Upper lobe of left lung (tissue), 6 donors: ENCODE measurements at regions not wholly inside any gene's neighbourhood (a gene's known extent, or its start where the extent isn't known, plus 50 kb on each side); places are given as distances from the start of the nearest gene placed in this dataset.
"Not testable (repeated sequence)": the region's sequence is repeated elsewhere in the genome, so short reads cannot be mapped to it uniquely, and the experiment has no call there.

Experiments used
- ATAC-seq, 2 donors: fragments of 200-7000 bp; cut with Tn5 transposase; one replicate each; pipeline ENCODE4 v1.9.1; 2022; ENCODE audit warnings: mild to moderate bottlenecking in 2 of 2, moderate library complexity in 2 of 2; ENCODE audit not compliant: low FRiP score in 2 of 2
- DNase-seq, 2 donors: peaks; one replicate each; pipeline ENCODE4 v3.0.0-alpha.2; 2019 to 2020
- H3K27ac ChIP-seq, 4 donors: fragments of 200-600 bp; sonication (generic); one replicate each; pipeline ENCODE4 v1.5.1; 2016 to 2019
- H3K27me3 ChIP-seq, 4 donors: fragments of 200-600 bp; sonication (generic); one replicate each; pipeline ENCODE4 v1.5.1; 2017 to 2019
- H3K36me3 ChIP-seq, 4 donors: fragments of 200-600 bp; sonication (generic); one replicate each; pipeline ENCODE4 v1.5.1; 2016 to 2019
- H3K4me1 ChIP-seq, 4 donors: fragments of 200-600 bp; sonication (generic); one replicate each; pipeline ENCODE4 v1.5.1; 2018 to 2019
- H3K4me3 ChIP-seq, 4 donors: fragments of 200-600 bp; sonication (generic); one replicate each; pipeline ENCODE4 v1.5.1; 2017 to 2019; ENCODE audit warnings: mild to moderate bottlenecking in 2 of 4, moderate library complexity in 1 of 4
- H3K9me3 ChIP-seq, 4 donors: fragments of 200-600 bp; sonication (generic); one replicate each; pipeline ENCODE4 v1.5.1; 2018 to 2019
- CTCF ChIP-seq, 6 experiments: fragments of 450-650 bp in 4 of 6; fragments of 200-600 bp in 2 of 6; sonication (generic) in 2 of 6; IDR thresholded peaks; one replicate each; pipeline ENCODE4 v1.5.1; 2016 to 2019; ENCODE audit warnings: antibody characterized with exemption in 6 of 6
- EP300 ChIP-seq, 4 donors: sonication (generic); formaldehyde crosslinking; IDR thresholded peaks; one replicate each; pipeline ENCODE4 v1.5.1; 2017; ENCODE audit warnings: antibody characterized with exemption in 4 of 4, control low read depth in 2 of 4
- POLR2A ChIP-seq, 4 donors: fragments of 450-650 bp; IDR thresholded peaks; one replicate each; pipeline ENCODE4 v1.5.1; 2016 to 2017; ENCODE audit warnings: antibody characterized with exemption in 4 of 4, mild to moderate bottlenecking in 2 of 4
- POLR2AphosphoS5 ChIP-seq, 2 donors: sonication (generic); formaldehyde crosslinking; IDR thresholded peaks; one replicate each; pipeline ENCODE4 v1.5.1; 2017; ENCODE audit warnings: antibody characterized with exemption in 2 of 2
- WGBS, 2 donors: methylation state at CpG; one replicate each; pipeline ENCODE4 v1.1.5; 2017 to 2018; 5-methylcytosine and 5-hydroxymethylcytosine counted together
- donor health status: DM: no; HTN: no; CAD: no; lungs with moderate emphysema.
- donor health status: DM: no; HTN: yes; CAD: no; lungs with severe emphysema.

DNA sequence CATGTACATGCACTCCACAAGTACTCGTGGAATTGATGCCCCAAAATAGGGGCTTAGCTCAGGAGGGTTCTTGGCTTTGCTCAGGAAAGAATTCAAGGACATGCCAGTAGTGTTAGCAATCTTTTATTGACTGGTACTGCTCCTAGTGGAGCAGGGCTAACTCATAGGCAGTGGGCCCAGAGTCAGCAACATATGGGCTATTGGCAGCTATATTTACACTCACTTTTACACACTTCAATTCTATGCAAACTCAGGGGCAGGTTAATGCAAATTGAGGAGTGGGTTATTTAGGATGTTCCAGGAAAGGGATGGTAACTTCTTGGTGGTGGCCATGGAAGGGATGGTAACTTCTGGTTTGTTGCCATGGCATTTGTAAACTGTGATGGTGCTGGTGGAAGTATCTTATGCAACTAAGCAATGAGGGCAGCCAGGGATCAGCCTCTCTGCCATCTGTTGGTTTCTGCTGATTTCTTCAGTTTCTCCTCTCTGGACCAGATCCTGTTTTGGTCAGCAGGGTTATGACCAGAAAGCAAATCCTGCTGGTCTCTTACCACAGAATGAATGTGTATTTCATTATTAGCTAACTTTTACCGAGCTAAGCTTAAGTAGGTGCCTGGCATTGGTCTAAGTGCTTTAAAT, 69.2 kb upstream of the FAT1 start:
- DNase-seq (no peak), ATAC-seq (no peak)
- H3K27ac ChIP-seq, result no peak overlapping the region
- no peaks in the 10 kb centered on the region for H3K27me3 ChIP-seq
- no peaks in the 10 kb centered on the region for H3K9me3 ChIP-seq
- no peak overlapping the region for H3K4me3 ChIP-seq
- no peaks in the 10 kb centered on the region for H3K36me3 ChIP-seq
- 70 to 89% methylated on average over 2 of the region's 2 CpGs for WGBS, 2 donors
- H3K4me1 ChIP-seq, result no peaks in the 10 kb centered on the region
- TF ChIP-seq POLR2A (IDR thresholded peaks at IDR 0.05) (no peak), POLR2AphosphoS5 (IDR thresholded peaks at IDR 0.05) (no peak), CTCF (IDR thresholded peaks at IDR 0.05) (no peak), EP300 (IDR thresholded peaks at IDR 0.05) (no peak)

- DNase-seq (no peak), ATAC-seq (no peak)
- no peaks in the 10 kb centered on the region for H3K4me1 ChIP-seq
- H3K27ac ChIP-seq, result no peak overlapping the region
- no peaks in the 10 kb centered on the region for H3K27me3 ChIP-seq
- H3K9me3 ChIP-seq, result no peaks in the 10 kb centered on the region
- H3K36me3 ChIP-seq, result no peaks in the 10 kb centered on the region
- 65 to 67% methylated on average over 4 of the region's 4 CpGs for WGBS, 2 donors
- TF ChIP-seq POLR2AphosphoS5 (IDR thresholded peaks at IDR 0.05), result no peak
- no peak for TF ChIP-seq POLR2A (IDR thresholded peaks at IDR 0.05)
- TF ChIP-seq EP300 (IDR thresholded peaks at IDR 0.05), result no peak
- TF ChIP-seq CTCF (IDR thresholded peaks at IDR 0.05), result no peak
- H3K4me3 ChIP-seq, result no peak overlapping the region
Measured at GRCh38 chr4:186798951-186799659, 75.4 kb upstream of the FAT1 start.

- WGBS, 2 donors, result 80 to 90% methylated on average over 6 of the region's 6 CpGs
- H3K36me3 ChIP-seq, result no peaks in the 10 kb centered on the region
- no peaks in the 10 kb centered on the region for H3K27me3 ChIP-seq
- no peaks in the 10 kb centered on the region for H3K4me1 ChIP-seq
- DNase-seq (no peak), ATAC-seq (no peak)
- H3K9me3 ChIP-seq, result no peaks in the 10 kb centered on the region
- no peak overlapping the region for H3K27ac ChIP-seq
- no peak overlapping the region for H3K4me3 ChIP-seq
- no peak for TF ChIP-seq POLR2AphosphoS5 (IDR thresholded peaks at IDR 0.05)
- TF ChIP-seq EP300 (IDR thresholded peaks at IDR 0.05), result no peak
- TF ChIP-seq POLR2A (IDR thresholded peaks at IDR 0.05), result no peak
- TF ChIP-seq CTCF (IDR thresholded peaks at IDR 0.05), result no peak
Measured at GRCh38 chr4:186805020-186805820, 81.6 kb upstream of the FAT1 start.

GRCh38 chr4:186805917-186806316, 82.3 kb upstream of the FAT1 start:
- not testable (repeated sequence) for H3K4me1 ChIP-seq, H3K9me3 ChIP-seq, H3K27me3 ChIP-seq, DNase-seq, H3K36me3 ChIP-seq, H3K4me3 ChIP-seq, ATAC-seq, H3K27ac ChIP-seq
- WGBS, 2 donors, result 88 to 94% methylated on average over 5 of the region's 5 CpGs

DNA sequence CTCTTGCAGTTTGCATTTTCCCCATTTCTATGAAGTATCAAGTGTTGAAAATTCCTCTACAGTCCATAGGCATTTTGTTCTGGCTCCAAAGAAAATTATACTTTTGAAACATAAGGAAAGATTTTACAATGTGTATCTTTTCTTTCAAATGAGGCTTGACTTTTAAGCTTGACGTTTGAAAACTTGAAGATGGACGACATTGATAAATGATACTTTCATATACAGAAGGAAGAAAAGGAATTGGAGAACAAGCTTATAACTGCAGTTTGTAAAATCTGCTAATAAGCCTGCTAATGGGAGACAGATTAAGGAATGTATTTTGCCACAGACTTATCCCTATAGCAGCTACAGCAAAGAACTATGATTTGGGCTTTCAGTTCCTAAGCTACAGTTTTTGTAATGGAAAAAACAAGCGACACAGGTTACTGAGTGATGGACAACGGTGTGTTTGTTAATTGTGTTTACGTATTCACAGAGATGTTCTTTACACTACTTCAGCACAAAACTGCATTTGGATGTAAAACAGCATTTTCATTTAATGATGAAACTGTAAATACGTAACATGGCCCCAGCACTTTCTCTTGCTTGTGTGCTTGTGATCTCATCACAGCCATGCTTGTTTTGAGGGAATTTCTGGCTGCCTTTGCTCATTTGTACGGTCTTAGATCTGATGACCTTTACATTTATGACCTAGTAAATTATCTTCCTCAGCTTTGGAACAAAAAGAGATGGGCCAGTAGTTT, 83.2 kb upstream of the FAT1 start:
- ATAC-seq (no peak), DNase-seq (no peak)
- no peaks in the 10 kb centered on the region for H3K9me3 ChIP-seq
- TF ChIP-seq POLR2AphosphoS5 (IDR thresholded peaks at IDR 0.05) (no peak), CTCF (IDR thresholded peaks at IDR 0.05) (no peak), EP300 (IDR thresholded peaks at IDR 0.05) (no peak), POLR2A (IDR thresholded peaks at IDR 0.05) (no peak)
- no peaks in the 10 kb centered on the region for H3K36me3 ChIP-seq
- WGBS, 2 donors, result 72 to 76% methylated on average over 7 of the region's 7 CpGs
- no peak overlapping the region for H3K4me3 ChIP-seq
- H3K4me1 ChIP-seq, result no peaks in the 10 kb centered on the region
- H3K27me3 ChIP-seq, result no peaks in the 10 kb centered on the region
- no peak overlapping the region for H3K27ac ChIP-seq
